GM12874 (cell line): ENCODE measurements at regions not wholly inside any gene's neighbourhood (a gene's known extent, or its start where the extent isn't known, plus 50 kb on each side); places are given as distances from the start of the nearest gene placed in this dataset.

ENCODE experiments used
- TF ChIP-seq, protein P1 (sequence below): IDR thresholded peaks from 2 replicates; pipeline ENCODE4 v1.5.1; 2011; ENCODE audit warnings: low read depth, mild to moderate bottlenecking, control low read depth, low read length, moderate library complexity; ENCODE audit not compliant: insufficient read depth

DNA sequence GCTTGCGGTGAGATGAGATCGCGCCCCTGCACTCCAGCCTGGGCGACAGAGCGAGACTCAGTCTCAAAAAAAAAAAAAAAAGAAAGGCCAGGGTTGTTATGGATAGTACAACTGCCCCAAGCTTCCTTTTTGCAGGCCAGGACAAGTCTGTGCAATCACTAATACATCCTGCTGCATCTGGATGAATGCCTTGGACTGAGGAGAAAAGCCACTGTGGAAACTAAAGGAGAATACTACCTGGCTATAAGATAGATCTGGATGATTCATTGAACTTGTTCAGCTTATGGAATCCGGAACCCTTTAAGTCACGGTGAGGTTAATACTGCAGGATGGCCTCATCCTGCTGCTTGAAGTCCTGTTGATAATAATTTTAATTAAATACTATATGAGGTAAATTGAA, 278.2 kb downstream of the TFAP2A start:
- TF ChIP-seq, protein P1, sequence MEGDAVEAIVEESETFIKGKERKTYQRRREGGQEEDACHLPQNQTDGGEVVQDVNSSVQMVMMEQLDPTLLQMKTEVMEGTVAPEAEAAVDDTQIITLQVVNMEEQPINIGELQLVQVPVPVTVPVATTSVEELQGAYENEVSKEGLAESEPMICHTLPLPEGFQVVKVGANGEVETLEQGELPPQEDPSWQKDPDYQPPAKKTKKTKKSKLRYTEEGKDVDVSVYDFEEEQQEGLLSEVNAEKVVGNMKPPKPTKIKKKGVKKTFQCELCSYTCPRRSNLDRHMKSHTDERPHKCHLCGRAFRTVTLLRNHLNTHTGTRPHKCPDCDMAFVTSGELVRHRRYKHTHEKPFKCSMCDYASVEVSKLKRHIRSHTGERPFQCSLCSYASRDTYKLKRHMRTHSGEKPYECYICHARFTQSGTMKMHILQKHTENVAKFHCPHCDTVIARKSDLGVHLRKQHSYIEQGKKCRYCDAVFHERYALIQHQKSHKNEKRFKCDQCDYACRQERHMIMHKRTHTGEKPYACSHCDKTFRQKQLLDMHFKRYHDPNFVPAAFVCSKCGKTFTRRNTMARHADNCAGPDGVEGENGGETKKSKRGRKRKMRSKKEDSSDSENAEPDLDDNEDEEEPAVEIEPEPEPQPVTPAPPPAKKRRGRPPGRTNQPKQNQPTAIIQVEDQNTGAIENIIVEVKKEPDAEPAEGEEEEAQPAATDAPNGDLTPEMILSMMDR = no peak

DNA sequence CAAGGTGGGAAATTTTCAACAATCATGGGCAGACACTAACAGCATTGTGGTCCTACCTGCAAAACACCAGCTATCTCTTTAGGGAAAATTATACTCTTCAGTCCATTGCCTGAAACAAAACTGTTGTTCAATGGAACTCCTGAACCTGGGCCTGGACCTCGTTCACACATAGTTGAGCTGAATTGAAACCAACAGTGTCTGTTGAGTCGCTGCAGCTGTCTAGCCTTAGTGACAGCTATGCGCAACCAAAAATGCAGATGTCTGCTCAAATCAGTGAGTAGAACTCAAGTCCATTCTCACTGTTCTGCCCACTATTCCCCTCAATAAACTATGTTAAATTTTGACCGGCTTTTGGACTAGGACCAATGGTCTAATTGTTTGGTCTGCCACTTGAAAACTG, 286.2 kb downstream of the TFAP2A start:
- TF ChIP-seq, protein P1 = no peak

DNA sequence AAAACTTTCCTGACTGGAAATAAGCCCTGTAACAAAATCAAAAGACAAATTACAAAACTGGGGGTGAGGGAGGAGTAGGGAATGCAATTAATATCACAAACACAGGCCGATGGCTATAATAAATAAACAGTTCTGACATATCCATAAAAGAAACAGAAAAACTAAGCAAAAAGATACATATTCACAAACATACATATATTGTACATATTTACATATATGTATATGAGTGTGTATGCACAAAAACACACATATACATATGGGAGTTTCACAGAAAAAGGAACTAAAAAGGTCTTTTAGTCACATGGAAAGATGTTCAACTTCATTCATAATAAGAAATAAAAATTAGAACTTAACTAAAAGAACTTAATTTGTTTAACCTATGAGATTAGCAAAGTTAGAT, 292.7 kb downstream of the TFAP2A start:
- TF ChIP-seq, protein P1 = no peak

DNA sequence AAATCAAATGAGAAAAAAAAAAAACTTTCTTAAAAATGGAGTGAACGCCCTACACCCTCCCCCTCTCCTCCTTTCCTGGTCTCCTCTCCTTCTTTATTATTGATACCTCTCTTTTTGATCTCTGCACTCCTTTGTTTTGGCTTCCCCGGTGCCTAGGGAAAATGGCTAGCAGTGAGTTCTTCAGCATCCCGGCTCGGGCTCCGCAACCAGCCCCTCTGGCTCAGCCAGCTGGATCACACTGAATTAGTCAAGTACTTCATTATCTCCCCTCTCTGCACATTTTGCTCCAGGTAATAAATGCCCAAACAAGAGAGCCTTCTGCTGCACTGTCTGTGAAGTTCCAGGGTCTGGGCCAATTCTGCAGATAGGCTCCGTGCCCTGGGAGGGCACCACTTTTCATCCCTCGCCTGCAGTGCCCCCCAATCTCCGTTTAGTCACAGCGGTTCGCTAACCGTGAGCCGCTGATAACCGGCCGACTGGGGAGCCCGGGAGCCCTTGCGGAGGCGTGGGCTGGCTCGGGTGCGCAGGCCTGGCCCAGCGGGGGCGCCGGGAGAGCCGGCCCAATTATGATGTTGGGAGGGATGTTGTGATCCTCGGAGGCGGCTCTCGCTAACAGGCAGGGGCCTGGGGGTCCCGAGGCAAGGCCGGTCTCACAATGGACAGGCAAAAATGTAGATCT, 301.9 kb downstream of the TFAP2A start:
- TF ChIP-seq, protein P1 = no peak

DNA sequence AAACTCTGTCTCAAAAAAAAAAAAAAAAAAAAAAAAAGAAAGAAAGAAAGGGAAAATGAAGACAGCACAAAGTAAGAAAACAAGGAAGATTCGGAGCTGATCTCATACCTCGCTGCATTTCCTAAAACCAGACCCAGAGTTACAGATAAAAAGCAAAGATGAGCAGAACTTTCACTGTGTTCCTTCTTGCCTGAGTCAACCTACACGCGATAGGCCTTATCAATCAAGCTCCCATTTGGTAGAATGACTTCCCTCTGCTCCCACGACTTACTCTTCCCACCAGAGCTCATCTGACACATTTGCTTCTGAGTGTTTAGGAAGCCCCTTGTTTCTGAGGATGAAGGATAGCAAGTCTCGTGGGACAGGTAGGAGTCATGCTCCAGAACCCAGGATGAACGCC, 302.9 kb downstream of the TFAP2A start:
- TF ChIP-seq, protein P1 = no peak

DNA sequence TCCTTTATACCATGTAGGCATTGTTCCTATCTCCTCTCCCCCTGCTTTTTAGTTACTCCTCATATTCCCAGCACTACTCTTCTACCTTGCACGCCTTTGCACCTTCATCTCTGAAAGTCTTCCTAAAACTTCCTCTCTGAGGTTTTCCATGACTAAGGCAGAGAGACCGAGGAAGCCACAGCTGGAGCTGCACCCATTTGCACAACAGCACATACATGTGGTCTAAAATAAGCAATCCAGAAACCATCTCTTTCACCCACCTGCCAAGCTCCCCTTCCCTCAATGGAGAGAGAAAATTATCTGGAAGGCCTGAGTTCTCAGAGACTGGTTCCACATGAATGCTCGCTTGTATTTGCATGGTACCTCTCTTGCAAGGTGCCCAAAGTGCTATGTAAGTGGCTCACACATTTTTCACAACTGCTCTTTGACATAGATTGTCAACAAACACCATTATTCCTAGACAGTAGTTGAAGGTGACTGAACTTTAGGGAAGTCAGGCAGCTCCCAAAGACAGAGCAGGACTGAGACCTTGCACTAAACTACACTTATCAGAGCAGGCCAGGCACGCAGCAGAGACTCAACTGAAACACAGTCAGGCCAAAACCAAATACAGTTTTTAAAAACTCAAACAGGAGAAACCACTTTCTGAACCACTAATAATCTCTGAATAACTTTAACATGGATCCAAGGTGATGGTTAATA, 313.2 kb downstream of the TFAP2A start:
- TF ChIP-seq, protein P1 = no peak

DNA sequence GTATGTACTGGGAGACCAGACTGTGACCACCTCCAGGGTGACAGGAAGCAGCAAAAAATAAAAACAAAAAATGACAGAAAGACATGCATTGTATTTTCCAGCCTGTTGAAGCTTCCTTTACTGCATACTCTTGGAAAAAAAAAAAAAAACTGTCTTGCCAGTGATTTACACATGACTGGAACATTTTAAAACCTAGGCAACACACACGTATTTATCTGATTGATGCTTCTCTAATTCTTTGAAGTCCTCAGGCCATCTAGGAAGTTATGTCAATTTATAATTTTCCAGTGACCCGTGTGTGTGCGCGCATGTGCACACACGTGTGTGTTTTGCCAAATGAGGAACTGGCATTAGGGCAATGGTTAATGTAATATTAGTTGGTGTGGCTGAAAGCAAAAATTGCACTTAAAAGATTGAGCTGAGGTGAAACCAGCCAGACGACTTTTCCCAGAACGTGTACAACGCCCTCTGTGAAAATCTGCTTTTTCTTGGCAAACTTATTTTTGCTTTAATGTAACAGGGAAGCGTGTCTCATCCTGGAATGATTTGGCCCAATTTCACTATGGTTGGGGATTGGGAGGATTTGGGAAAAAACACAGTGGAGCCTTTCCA, 315.2 kb downstream of the TFAP2A start:
- TF ChIP-seq, protein P1 = no peak
